ENCODE measurements at regions not wholly inside any gene's neighbourhood (a gene's known extent, or its start where the extent isn't known, plus 50 kb on each side); places are given as distances from the start of the nearest gene placed in this dataset.

DNA sequence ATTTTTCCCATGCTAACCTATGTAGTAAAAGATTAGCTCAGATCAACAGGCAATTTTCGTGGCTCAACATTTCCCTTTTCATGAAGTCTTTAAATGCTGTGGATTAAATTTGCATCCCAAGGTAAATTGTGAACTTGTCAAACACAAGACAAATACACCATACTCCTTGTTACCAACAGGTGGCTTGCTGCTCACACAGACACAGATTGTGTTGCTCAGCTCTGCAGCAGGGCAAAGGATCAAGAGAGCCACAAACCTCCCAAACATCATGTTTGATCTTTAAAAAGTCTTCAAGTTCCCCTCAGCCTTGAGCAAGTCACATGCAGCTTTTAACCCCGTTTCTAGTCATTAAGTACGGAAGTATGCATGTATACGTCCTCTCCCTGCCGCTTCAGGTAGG, 119.6 kb upstream of the CNTNAP4 start:
- ATAC-seq = no peak
- Histone ChIP-seq H3K27ac (no peak overlapping the region), H3K36me3 (replicated peaks in 1 of 2; ENCODE audit: insufficient read depth in 1 of 2, low read depth in 2 of 2) (no peaks in the 10 kb centered on the region), H3K4me3 (no peak overlapping the region), H3K4me1 (no peaks in the 10 kb centered on the region), H3K27me3 (no peaks in the 10 kb centered on the region), H3K9me3 (no peaks in the 10 kb centered on the region)
- DNase-seq = no peak
- 52 to 63% methylated on average over 5 of the region's 5 CpGs for WGBS, 2 donors
- no peak for TF ChIP-seq POLR2A (IDR thresholded peaks at IDR 0.05)
- TF ChIP-seq, protein P1, sequence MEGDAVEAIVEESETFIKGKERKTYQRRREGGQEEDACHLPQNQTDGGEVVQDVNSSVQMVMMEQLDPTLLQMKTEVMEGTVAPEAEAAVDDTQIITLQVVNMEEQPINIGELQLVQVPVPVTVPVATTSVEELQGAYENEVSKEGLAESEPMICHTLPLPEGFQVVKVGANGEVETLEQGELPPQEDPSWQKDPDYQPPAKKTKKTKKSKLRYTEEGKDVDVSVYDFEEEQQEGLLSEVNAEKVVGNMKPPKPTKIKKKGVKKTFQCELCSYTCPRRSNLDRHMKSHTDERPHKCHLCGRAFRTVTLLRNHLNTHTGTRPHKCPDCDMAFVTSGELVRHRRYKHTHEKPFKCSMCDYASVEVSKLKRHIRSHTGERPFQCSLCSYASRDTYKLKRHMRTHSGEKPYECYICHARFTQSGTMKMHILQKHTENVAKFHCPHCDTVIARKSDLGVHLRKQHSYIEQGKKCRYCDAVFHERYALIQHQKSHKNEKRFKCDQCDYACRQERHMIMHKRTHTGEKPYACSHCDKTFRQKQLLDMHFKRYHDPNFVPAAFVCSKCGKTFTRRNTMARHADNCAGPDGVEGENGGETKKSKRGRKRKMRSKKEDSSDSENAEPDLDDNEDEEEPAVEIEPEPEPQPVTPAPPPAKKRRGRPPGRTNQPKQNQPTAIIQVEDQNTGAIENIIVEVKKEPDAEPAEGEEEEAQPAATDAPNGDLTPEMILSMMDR (IDR thresholded peaks at IDR 0.05) = no peak
- intact Hi-C loops (cut with DNase I) = no loop called here

DNA sequence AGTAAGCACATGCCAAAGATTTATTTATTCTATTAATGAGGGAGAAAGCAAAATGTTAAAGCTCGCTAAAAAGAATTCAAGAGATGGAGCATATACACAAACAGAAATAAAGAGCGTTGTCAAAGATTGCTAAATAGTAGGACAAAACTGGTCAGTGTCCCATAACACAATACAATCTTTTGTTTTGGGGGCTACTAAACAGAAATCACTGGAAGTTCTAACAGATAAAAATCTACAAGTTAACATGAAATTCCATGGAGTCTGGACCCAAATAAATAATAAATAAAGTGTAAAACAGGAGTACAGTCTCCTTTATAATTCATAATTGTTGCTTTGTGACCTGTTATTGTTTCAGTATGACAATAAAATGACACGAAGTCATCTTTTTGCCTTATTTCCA, 115.2 kb upstream of the CNTNAP4 start:
- intact Hi-C loops (cut with DNase I) = no loop called here
- Histone ChIP-seq H3K27ac (no peak overlapping the region), H3K36me3 (replicated peaks in 1 of 2; ENCODE audit: insufficient read depth in 1 of 2, low read depth in 2 of 2) (no peaks in the 10 kb centered on the region), H3K4me1 (no peaks in the 10 kb centered on the region), H3K9me3 (no peaks in the 10 kb centered on the region), H3K4me3 (no peak overlapping the region), H3K27me3 (no peaks in the 10 kb centered on the region)
- TF ChIP-seq POLR2A (IDR thresholded peaks at IDR 0.05) = no peak
- TF ChIP-seq, protein P1 (IDR thresholded peaks at IDR 0.05) = no peak
- ATAC-seq (no peak), DNase-seq (no peak)
- WGBS, 2 donors = 76 to 83% methylated on average over 3 of the region's 3 CpGs

DNA sequence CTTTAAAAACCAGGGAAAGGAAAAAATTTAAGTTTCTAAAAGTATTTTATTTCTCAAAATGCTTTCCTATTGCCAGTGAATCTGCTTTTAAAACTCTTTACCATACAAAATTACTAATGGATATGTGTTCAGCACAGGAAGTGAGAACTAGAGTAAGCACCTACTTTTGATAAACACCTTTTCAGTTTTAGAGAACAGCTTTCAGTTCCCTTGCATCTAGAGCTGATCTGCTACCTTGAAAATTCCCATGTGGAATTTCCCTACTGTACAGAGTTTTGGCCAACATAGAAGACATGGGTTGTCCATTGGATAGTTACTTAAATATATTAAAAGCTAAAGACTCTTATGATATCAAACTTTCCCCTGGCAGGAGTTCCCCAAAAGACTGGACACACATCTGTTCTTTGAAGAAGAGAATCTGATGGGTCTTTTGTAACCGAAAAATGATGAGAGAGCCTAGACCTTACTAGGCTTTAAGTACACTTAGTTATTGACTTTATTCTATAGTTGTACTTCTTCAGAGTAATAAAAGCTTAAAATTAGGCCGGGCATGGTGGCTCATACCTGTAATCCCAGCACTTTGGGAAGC, 112.1 kb upstream of the CNTNAP4 start:
- intact Hi-C loops (cut with DNase I) = no loop called here
- no peaks in the 10 kb centered on the region for H3K4me1 ChIP-seq
- no peaks in the 10 kb centered on the region for H3K9me3 ChIP-seq
- H3K27me3 ChIP-seq = no peaks in the 10 kb centered on the region
- WGBS, 2 donors = 89 to 90% methylated on average over 2 of the region's 2 CpGs
- DNase-seq (no peak), ATAC-seq (no peak)
- no peak overlapping the region for H3K4me3 ChIP-seq
- H3K36me3 ChIP-seq (replicated peaks in 1 of 2; ENCODE audit: insufficient read depth in 1 of 2, low read depth in 2 of 2) = no peaks in the 10 kb centered on the region
- H3K27ac ChIP-seq = no peak overlapping the region
- no peak for TF ChIP-seq POLR2A (IDR thresholded peaks at IDR 0.05)
- TF ChIP-seq, protein P1 (IDR thresholded peaks at IDR 0.05) = no peak

DNA sequence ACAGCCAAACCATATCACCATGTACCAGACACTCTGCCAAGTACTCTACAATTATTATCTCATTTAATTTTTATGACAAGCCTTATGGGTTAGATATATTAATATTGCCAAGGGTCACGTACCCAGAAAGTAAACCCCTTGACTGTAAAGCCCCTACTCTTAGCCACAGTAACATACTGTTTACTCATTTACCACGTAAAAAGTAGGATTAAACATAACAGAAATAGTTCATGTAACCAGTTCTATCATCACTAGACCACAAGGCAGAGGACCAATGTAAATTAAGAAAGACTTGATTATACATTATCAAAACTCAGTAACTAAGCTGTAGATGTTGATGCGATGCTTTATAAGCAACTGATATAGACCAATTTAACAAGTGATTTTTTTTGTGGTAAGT, 101.5 kb upstream of the CNTNAP4 start:
- no peaks in the 10 kb centered on the region for H3K4me1 ChIP-seq
- no peaks in the 10 kb centered on the region for H3K36me3 ChIP-seq (replicated peaks in 1 of 2; ENCODE audit: insufficient read depth in 1 of 2, low read depth in 2 of 2)
- 70 to 71% methylated on average over 3 of the region's 3 CpGs for WGBS, 2 donors
- H3K27me3 ChIP-seq = no peaks in the 10 kb centered on the region
- intact Hi-C loops (cut with DNase I) = no loop called here
- H3K4me3 ChIP-seq = no peak overlapping the region
- TF ChIP-seq, protein P1 (IDR thresholded peaks at IDR 0.05) = no peak
- TF ChIP-seq POLR2A (IDR thresholded peaks at IDR 0.05) = no peak
- H3K9me3 ChIP-seq = no peaks in the 10 kb centered on the region
- no peak overlapping the region for H3K27ac ChIP-seq
- ATAC-seq (no peak), DNase-seq (no peak)

DNA sequence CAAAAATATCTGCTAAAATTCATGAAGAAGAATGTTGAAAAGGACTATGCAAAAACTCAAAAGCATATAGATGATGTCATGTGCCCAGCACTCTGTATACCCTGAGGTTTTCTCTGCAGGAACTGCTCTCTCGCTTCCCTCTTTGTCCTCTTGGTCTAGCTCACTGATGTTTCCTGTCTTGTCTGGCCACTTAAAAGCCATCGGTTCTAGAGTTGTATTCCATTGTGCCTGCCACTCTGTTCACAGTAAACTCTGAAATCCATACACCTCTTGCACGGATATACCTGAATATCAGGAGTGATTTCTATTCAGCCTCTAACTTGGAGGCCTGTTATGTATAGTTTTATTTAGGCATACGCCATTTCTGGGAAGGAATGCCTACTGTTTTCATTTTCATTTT, 101.0 kb upstream of the CNTNAP4 start:
- no peaks in the 10 kb centered on the region for H3K27me3 ChIP-seq
- no peaks in the 10 kb centered on the region for H3K4me1 ChIP-seq
- H3K9me3 ChIP-seq = no peaks in the 10 kb centered on the region
- no peak overlapping the region for H3K27ac ChIP-seq
- no peak overlapping the region for H3K4me3 ChIP-seq
- intact Hi-C loops (cut with DNase I) = no loop called here
- H3K36me3 ChIP-seq (replicated peaks in 1 of 2; ENCODE audit: insufficient read depth in 1 of 2, low read depth in 2 of 2) = no peaks in the 10 kb centered on the region
- TF ChIP-seq, protein P1 (IDR thresholded peaks at IDR 0.05) = no peak
- no peak for TF ChIP-seq POLR2A (IDR thresholded peaks at IDR 0.05)
- 69 to 76% methylated on average over 4 of the region's 4 CpGs for WGBS, 2 donors
- no peak for ATAC-seq
- no peak for DNase-seq

Data from body of pancreas (tissue), 4 donors.